ENCODE measurements at regions not wholly inside any gene's neighbourhood (a gene's known extent, or its start where the extent isn't known, plus 50 kb on each side); places are given as distances from the start of the nearest gene placed in this dataset.

DNA sequence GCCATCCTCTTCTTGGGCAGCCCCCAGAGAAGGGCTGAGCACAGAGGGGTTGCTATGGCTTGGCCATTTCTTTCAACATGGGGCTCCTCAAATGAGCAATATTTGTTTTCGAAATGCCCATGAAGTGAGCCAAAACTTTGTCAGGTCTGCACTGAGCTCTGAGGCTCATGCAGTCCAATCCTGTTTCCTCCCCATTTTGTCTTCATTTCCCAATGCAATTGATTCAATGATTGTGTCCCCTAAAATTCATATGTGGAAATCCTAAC is 60.6 kb upstream of the CD44 start:
- TF ChIP-seq, protein P1, sequence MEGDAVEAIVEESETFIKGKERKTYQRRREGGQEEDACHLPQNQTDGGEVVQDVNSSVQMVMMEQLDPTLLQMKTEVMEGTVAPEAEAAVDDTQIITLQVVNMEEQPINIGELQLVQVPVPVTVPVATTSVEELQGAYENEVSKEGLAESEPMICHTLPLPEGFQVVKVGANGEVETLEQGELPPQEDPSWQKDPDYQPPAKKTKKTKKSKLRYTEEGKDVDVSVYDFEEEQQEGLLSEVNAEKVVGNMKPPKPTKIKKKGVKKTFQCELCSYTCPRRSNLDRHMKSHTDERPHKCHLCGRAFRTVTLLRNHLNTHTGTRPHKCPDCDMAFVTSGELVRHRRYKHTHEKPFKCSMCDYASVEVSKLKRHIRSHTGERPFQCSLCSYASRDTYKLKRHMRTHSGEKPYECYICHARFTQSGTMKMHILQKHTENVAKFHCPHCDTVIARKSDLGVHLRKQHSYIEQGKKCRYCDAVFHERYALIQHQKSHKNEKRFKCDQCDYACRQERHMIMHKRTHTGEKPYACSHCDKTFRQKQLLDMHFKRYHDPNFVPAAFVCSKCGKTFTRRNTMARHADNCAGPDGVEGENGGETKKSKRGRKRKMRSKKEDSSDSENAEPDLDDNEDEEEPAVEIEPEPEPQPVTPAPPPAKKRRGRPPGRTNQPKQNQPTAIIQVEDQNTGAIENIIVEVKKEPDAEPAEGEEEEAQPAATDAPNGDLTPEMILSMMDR (IDR thresholded peaks at IDR 0.05) = no peak
- no peak for TF ChIP-seq EZH2 (IDR thresholded peaks at IDR 0.05; ENCODE audit: borderline replicate concordance, insufficient read depth, low read depth, low read length, poor library complexity, severe bottlenecking)
